ENCODE measurements at regions not wholly inside any gene's neighbourhood (a gene's known extent, or its start where the extent isn't known, plus 50 kb on each side); places are given as distances from the start of the nearest gene placed in this dataset.

GRCh38 chr1:104235141-104235540 lies 485.4 kb downstream of the AMY1C start:
- Mint-ChIP-seq H3K27me3 (no peaks in the 10 kb centered on the region), H3K9me3 (ENCODE audit: insufficient read depth) (no peaks in the 10 kb centered on the region), H3K27ac (no peak overlapping the region), H3K4me3 (no peak overlapping the region), H3K4me1 (no peaks in the 10 kb centered on the region)
- POLR2A ChIA-PET = no interaction called here
- Histone ChIP-seq H3K9me3 (ENCODE audit: control extremely low read depth in 1 of 3, control insufficient read depth in 2 of 3, insufficient read depth in 1 of 3, low read length in 2 of 3) (no peaks in the 10 kb centered on the region), H3K27ac (ENCODE audit: low read length in 2 of 2) (no peak overlapping the region), H3K79me2 (ENCODE audit: control insufficient read depth, insufficient read depth, low read length) (no peaks in the 10 kb centered on the region), H3K9ac (ENCODE audit: low read length) (no peak overlapping the region), H3K4me1 (ENCODE audit: control insufficient read depth in 2 of 2, insufficient read depth in 2 of 2, low read length in 2 of 2) (no peaks in the 10 kb centered on the region), H3K4me3 (ENCODE audit: control extremely low read depth in 1 of 5, extremely low read depth in 1 of 5, insufficient read depth in 1 of 5, low read depth in 2 of 5, low read length in 4 of 5) (no peak overlapping the region), H2AFZ (ENCODE audit: insufficient read depth, low read depth, low read length, poor library complexity, severe bottlenecking) (no peak overlapping the region), H4K20me1 (ENCODE audit: control insufficient read depth, insufficient read depth, low read length, poor library complexity, severe bottlenecking) (no peaks in the 10 kb centered on the region), H3K36me3 (replicated peaks in 1 of 2; ENCODE audit: control extremely low read depth in 1 of 2, control insufficient read depth in 1 of 2, extremely low read depth in 1 of 2, insufficient read depth in 2 of 2, low read length in 1 of 2) (no peaks in the 10 kb centered on the region), H3K27me3 (replicated peaks in 1 of 4; ENCODE audit: control extremely low read depth in 1 of 4, control insufficient read depth in 3 of 4, insufficient read depth in 4 of 4, low read length in 3 of 4) (no peaks in the 10 kb centered on the region), H3K4me2 (replicated peaks; ENCODE audit: low read depth, low read length, poor library complexity, severe bottlenecking) (no peak overlapping the region)
- CTCF ChIA-PET = no interaction called here
- intact Hi-C loops (cut with micrococcal nuclease) = no loop called here
- 75% methylated on average over 2 of the region's 3 CpGs for WGBS (ENCODE audit: insufficient coverage)
- TF ChIP-seq, protein P1, sequence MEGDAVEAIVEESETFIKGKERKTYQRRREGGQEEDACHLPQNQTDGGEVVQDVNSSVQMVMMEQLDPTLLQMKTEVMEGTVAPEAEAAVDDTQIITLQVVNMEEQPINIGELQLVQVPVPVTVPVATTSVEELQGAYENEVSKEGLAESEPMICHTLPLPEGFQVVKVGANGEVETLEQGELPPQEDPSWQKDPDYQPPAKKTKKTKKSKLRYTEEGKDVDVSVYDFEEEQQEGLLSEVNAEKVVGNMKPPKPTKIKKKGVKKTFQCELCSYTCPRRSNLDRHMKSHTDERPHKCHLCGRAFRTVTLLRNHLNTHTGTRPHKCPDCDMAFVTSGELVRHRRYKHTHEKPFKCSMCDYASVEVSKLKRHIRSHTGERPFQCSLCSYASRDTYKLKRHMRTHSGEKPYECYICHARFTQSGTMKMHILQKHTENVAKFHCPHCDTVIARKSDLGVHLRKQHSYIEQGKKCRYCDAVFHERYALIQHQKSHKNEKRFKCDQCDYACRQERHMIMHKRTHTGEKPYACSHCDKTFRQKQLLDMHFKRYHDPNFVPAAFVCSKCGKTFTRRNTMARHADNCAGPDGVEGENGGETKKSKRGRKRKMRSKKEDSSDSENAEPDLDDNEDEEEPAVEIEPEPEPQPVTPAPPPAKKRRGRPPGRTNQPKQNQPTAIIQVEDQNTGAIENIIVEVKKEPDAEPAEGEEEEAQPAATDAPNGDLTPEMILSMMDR (IDR thresholded peaks at IDR 0.05) = no peak
- no peak for TF ChIP-seq EZH2 (IDR thresholded peaks at IDR 0.05; ENCODE audit: borderline replicate concordance, insufficient read depth, low read depth, low read length, poor library complexity, severe bottlenecking)
- no peak for DNase-seq
- ATAC-seq (ENCODE audit: low read depth) = no peak

GRCh38 chr1:104238991-104239390 lies 489.3 kb downstream of the AMY1C start:
- no peak overlapping the region for H3K4me2 ChIP-seq (replicated peaks; ENCODE audit: low read depth, low read length, poor library complexity, severe bottlenecking)
- H3K79me2 ChIP-seq (ENCODE audit: control insufficient read depth, insufficient read depth, low read length) = no peaks in the 10 kb centered on the region
- no peak overlapping the region for H3K27ac Mint-ChIP-seq
- H3K4me3 Mint-ChIP-seq = no peak overlapping the region
- no peaks in the 10 kb centered on the region for H3K4me1 ChIP-seq (ENCODE audit: control insufficient read depth in 2 of 2, insufficient read depth in 2 of 2, low read length in 2 of 2)
- no peak overlapping the region for H3K27ac ChIP-seq (ENCODE audit: low read length in 2 of 2)
- H2AFZ ChIP-seq (ENCODE audit: insufficient read depth, low read depth, low read length, poor library complexity, severe bottlenecking) = no peak overlapping the region
- H3K9me3 ChIP-seq (ENCODE audit: control extremely low read depth in 1 of 3, control insufficient read depth in 2 of 3, insufficient read depth in 1 of 3, low read length in 2 of 3) = no peaks in the 10 kb centered on the region
- no peaks in the 10 kb centered on the region for H3K4me1 Mint-ChIP-seq
- ChIA-PET CTCF (no interaction called here), POLR2A (no interaction called here)
- no peak for ATAC-seq (ENCODE audit: low read depth)
- intact Hi-C loops (cut with micrococcal nuclease) = no loop called here
- DNase-seq = no peak
- H3K27me3 ChIP-seq (replicated peaks in 1 of 4; ENCODE audit: control extremely low read depth in 1 of 4, control insufficient read depth in 3 of 4, insufficient read depth in 4 of 4, low read length in 3 of 4) = no peaks in the 10 kb centered on the region
- WGBS (ENCODE audit: insufficient coverage) = no CpG with 5 or more reads among the region's 2 CpGs
- no peak overlapping the region for H3K4me3 ChIP-seq (ENCODE audit: control extremely low read depth in 1 of 5, extremely low read depth in 1 of 5, insufficient read depth in 1 of 5, low read depth in 2 of 5, low read length in 4 of 5)
- H3K9me3 Mint-ChIP-seq (ENCODE audit: insufficient read depth) = no peaks in the 10 kb centered on the region
- no peaks in the 10 kb centered on the region for H3K36me3 ChIP-seq (replicated peaks in 1 of 2; ENCODE audit: control extremely low read depth in 1 of 2, control insufficient read depth in 1 of 2, extremely low read depth in 1 of 2, insufficient read depth in 2 of 2, low read length in 1 of 2)
- TF ChIP-seq, protein P1 (IDR thresholded peaks at IDR 0.05) = no peak
- no peak for TF ChIP-seq EZH2 (IDR thresholded peaks at IDR 0.05; ENCODE audit: borderline replicate concordance, insufficient read depth, low read depth, low read length, poor library complexity, severe bottlenecking)
- H4K20me1 ChIP-seq (ENCODE audit: control insufficient read depth, insufficient read depth, low read length, poor library complexity, severe bottlenecking) = no peaks in the 10 kb centered on the region
- H3K27me3 Mint-ChIP-seq = no peaks in the 10 kb centered on the region
- no peak overlapping the region for H3K9ac ChIP-seq (ENCODE audit: low read length)
